Endothelial cell of hepatic sinusoid (primary cell): ENCODE measurements at regions not wholly inside any gene's neighbourhood (a gene's known extent, or its start where the extent isn't known, plus 50 kb on each side); places are given as distances from the start of the nearest gene placed in this dataset.

Experiments
- in situ Hi-C: cut with HindIII; loops from 2 replicates; pipeline ENCODE4 v1.10.0; 2017; ENCODE audit warnings: low sequenced_read_pairs

DNA sequence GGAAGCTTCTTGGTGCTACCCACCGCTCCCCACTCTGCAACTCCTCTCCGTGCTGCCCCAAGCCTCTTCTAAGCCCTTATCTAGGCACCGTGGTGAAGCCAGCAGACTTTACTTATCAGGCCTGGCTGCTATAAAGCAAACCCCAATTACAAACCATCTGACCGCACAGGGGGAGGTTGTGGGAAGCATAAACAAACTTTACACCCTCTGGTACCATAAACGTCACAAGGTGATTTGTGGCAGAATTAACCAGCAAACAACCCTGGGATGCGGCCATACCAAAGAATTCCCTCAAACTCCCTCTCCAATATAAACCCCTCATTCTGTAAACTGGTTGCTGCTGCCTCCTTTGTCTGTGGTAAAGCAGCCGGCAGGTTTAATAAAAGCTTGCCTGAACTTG lies 55.2 kb downstream of the MAGEC2 start:
- in situ Hi-C loops, result no loop called here

GRCh38 chrX:142134533-142134932 lies 70.6 kb downstream of the MAGEC2 start:
- in situ Hi-C loops, result no loop called here

DNA sequence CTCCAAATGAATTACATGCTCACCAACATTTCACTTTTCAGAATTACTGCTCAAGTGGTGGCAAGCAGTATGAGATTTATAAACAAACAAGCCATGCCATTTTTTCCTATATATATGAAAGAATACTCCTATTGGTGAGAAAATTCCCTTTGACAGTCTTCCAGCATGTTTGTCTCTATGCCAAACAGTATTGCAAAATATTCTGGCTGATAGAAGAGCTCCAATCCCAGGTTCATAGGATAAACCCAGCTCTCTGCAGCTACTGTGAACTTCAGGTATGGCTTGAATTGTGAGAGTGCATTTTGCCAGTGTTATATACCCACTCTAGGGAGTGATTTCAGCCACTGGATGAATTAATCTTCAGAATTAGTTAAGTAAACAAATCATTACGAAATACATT lies 108.8 kb downstream of the MAGEC2 start:
- in situ Hi-C loops, result no loop called here

DNA sequence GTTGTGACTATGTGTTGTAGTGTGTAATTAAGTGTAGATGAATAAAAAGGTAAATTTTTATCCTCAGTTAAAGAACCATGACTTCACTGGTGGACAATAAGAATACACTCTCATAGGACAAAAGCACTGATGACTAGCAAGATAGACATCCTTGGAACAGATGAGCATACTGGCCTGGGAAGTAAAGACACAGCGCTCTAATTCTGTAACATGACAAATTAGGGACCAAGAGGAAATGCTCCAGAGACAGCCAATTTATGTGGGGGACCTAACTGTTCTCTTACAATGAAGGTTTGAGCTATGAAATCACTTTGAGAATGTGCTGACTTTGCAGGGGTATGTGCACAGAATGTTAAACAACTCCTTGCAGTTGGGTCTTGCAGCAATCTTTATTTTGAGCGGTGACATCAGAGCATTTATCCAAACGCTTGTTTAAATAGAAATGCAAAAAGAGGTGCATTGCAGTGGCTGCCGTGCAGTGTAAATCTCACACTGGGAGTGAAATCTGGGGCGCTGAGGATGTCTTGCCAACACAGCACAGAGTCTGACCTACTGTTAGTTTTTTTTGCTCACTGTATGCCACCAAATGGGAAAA lies 109.3 kb downstream of the MAGEC2 start:
- in situ Hi-C loops, result no loop called here

DNA sequence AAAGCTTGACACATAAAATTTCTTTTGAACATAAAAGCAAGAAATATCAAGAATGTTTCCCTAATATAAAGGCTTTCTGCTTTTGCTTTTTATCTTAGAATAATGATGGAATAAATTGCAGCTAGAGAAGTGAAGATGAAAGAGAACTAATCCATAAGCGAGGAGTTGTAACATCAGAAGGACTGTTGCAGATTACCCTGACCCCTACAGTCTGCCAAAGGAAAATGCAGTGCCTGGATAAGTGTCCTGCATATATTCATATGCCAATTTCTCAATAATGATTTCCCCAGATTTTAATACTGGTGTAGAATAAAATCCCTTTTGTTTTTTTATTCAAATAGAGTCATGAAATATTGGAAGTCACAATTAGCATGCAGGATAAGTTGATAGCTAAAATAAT lies 115.9 kb downstream of the MAGEC2 start:
- in situ Hi-C loops, result no loop called here

DNA sequence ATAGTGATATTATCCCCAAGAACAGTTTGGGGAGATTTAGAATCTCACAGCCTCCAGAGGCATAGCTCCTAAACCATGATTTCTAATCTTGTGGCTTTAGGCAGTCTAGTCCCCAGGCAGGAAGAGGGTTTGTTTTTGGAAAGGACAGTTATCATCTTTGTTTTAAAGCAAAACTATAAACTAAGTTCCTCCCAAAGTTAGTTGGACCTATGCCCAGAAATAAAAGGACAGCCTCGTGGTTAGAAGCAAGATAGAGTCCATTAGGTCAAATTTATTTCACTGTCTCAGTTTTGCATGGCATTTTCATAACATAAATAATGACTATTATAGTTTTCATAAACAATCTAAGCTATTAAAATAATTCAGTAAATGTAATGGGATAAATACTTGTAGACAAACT lies 120.5 kb downstream of the MAGEC2 start:
- in situ Hi-C loops, result no loop called here

DNA sequence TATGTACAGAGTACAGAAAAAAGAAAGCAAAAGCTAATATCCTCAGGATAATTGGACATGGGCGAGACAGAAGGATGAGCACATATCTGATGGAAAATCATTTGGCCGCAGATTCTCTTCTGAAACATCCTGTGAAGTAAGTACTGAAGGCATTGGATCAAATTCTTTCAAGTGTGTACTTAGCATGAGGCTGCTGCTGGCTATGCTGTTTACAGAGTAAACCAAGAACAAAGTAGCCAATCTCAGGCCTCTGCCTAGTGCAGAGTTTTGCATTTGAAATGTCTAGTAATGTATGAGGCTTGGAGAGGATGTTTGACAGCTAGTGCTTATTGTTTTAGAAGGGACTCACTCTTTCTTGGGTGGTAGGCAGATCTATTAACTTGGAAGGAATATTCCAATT lies 128.5 kb downstream of the MAGEC2 start:
- in situ Hi-C loops, result no loop called here

GRCh38 chrX:142068365-142068764 lies 136.7 kb downstream of the MAGEC2 start:
- in situ Hi-C loops, result loop anchor here (5.0 kb wide), 1 partner anchor 44 kb away; no protein-coding TSS in a partner anchor

GRCh38 chrX:142060191-142060590 lies 144.9 kb downstream of the MAGEC2 start:
- in situ Hi-C loops, result no loop called here

DNA sequence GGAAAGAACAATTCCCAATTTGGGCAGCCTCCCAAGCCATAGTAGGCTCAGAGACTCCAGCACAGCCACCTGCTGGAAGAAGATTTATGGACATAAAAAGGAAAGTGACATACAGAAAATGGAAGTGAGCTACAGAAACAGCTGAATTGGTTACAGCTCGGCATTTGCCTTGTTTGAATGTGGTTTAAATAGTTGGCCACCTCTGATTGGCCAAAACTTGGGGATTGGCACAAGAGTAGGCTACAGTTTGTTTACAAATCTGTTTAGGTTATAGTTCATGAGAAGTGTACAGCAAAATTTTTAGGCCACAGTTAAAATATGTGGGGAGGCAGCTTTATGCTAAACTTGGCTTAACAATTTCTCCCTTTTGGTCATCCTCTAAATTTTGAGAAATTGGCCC lies 150.4 kb downstream of the MAGEC1 start:
- in situ Hi-C loops, result no loop called here

DNA sequence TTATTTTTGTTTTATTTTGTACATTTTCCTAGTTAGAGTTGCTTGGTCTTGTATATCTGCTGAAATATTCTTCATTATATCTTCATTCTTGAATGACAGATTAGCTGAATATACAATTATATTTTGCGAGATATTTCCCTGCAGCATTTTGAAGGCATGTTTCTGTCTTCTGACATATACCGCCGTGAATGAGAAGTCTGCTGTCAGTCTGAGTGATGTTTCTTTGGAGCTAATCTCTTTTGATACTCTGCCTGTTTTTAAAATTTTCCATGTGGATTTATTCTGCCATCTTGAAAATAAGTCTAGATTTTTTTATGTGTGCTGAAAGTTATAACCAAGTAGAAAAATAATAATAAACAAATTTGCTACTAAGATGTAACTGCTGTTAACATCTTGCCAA lies 148.5 kb downstream of the MAGEC1 start:
- in situ Hi-C loops, result no loop called here

GRCh38 chrX:142043196-142043595 lies 139.5 kb downstream of the MAGEC1 start:
- in situ Hi-C loops, result no loop called here

DNA sequence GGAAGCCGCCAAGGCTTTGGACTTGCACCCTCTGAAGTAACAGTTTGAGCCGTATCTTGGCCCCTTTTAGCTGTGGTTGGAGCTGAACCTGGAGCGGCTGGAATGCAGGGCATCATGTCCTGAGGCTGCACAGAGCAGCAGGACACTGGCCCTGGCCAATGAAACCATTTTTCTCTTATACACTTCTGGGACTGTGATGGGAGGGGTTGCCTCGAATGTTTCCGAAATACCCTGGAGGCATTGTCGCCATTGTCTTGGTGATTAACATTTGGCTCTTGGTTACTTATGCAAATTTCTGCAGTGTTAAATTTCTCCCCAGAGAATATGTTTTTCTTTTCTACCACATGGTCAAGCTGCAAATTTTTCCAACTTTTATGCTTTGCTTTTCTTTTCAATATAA lies 137.2 kb downstream of the MAGEC1 start:
- in situ Hi-C loops, result no loop called here

GRCh38 chrX:142036116-142036515 lies 132.4 kb downstream of the MAGEC1 start:
- in situ Hi-C loops, result no loop called here

DNA sequence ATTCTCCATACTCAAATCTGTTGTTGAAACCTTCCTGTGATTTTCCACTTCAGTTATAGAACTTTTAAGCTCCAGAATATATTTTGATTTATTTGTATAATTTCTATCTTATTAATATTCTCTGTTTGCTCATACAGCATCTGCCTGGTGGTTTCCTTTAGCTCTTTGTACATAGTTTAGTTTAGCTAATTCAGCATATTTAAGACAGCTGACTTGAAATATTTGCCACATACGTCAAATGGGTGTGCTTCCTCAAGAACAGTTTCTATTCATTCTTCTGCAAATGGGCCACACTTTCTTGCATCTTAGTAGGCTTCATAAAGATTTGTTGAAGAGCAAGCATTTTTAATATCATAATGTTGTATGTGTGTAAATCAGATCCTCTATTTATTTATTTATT lies 101.8 kb downstream of the MAGEC1 start:
- in situ Hi-C loops, result no loop called here

DNA sequence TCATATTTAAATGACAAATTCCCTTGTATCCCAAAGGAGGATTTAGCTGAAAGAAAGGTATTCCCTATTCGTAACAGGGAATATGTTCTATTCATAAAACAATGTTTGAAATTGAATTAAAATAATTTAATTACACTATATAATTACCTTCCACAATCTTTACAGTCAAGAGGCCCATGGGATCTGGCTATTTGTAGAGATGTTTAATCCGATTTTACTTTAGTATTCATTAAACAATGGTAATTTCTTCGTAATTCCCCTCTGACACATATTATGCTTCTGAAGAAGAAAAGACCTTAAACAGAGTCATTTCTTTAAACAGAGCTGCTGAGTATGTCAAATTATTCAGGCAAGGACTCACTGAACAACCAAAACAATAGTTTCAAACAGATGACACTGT lies 98.8 kb downstream of the MAGEC1 start:
- in situ Hi-C loops, result no loop called here

DNA sequence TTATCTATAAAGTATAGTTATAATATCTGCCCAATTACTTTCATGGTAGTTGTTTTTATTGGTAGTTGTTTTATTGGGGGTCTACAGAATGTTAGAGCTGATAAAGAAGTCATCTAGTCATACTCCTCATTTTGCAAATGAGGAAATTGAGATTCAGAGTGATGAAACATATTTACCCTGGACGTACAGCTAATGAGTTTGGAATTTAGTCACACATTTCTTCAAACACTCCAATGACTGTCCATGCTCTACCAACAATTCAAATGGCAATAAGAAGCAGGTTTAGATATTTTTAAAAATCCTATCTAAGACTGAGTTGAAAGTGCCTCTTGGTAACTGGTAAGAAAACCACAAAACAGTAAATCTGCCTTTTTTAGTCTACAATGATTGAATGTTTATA lies 98.2 kb downstream of the MAGEC1 start:
- in situ Hi-C loops, result no loop called here

DNA sequence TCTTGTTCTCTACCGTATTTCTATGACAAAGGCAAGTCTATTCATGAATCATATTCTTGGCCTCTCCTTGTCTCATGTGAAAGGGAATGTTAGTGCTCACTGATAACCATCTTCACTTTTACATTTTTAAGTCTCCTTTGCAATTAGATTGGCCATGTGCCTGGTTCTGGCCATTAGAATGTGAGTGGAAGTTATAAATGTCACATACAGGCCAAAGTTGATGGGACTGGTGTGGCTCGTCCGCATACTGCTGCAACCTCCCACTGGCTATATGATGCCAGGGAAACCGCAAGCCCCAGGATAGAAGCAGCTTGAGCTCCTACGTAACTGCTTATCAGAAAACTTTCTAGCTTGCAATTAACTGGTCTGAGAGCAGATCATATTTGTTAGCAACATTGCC lies 86.1 kb downstream of the MAGEC1 start:
- in situ Hi-C loops, result no loop called here

GRCh38 chrX:141989134-141989533 lies 85.4 kb downstream of the MAGEC1 start:
- in situ Hi-C loops, result no loop called here

- in situ Hi-C loops, result no loop called here
Observed at GRCh38 chrX:141982296-141982695, 78.6 kb downstream of the MAGEC1 start.

DNA sequence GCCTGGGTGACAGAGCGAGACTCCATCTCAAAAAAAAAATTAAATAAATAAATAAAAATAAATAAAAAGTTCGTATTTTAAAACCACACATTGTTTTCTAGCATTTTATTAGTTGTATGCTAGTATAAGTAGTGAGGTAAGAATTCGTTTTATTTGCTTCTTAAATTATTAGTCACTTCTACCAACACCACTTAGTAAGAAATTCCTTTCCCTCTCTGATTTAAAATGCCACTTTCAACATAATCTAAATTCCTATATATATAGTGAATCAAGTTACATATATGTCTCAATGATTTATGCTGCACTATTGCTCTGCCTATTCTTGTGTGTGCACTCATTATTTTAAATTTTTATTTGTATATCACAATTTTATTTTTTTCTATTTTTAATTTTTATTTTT lies 72.1 kb downstream of the MAGEC1 start:
- in situ Hi-C loops, result no loop called here

- in situ Hi-C loops, result no loop called here
Observed at GRCh38 chrX:141969706-141970105, 66.0 kb downstream of the MAGEC1 start.

GRCh38 chrX:141960578-141960977 lies 56.9 kb downstream of the MAGEC1 start:
- in situ Hi-C loops, result no loop called here
